ENCODE measurements at regions not wholly inside any gene's neighbourhood (a gene's known extent, or its start where the extent isn't known, plus 50 kb on each side); places are given as distances from the start of the nearest gene placed in this dataset.

GRCh38 chr2:217517402-217517801, 485.4 kb downstream of the TNS1 start:
- no peak for TF ChIP-seq CTCF (IDR thresholded peaks at IDR 0.05)
- TF ChIP-seq EP300 (IDR thresholded peaks at IDR 0.05), result no peak
- TF ChIP-seq POLR2AphosphoS5 (IDR thresholded peaks at IDR 0.05), result no peak
- no peak for TF ChIP-seq POLR2A (IDR thresholded peaks at IDR 0.05)
